ENCODE measurements at regions not wholly inside any gene's neighbourhood (a gene's known extent, or its start where the extent isn't known, plus 50 kb on each side); places are given as distances from the start of the nearest gene placed in this dataset.
A peak's percentile ranks its signal among the peaks of the same experiment; 100 is the strongest.

- DNase-seq, result peak in 1 of 3 donors; percentile 40
- H3K27ac ChIP-seq (ENCODE audit: low read depth in 1 of 2, low read length in 1 of 2), result no peak overlapping the region
- 43 to 66% methylated on average over 6 of the region's 6 CpGs for WGBS, 2 donors
Observed at GRCh38 chr10:78952686-78953085, 116.1 kb upstream of the ZMIZ1 start.

GRCh38 chr10:78953113-78953798 is 115.5 kb upstream of the ZMIZ1 start:
- no peaks in the 10 kb centered on the region for H3K36me3 ChIP-seq (ENCODE audit: control insufficient read depth in 4 of 4, insufficient read depth in 4 of 4, low read length in 4 of 4)
- peaks cover 0 to 35% (median 6%) of the 10 kb centered on the region in 5 donors for H3K4me1 ChIP-seq (ENCODE audit: control insufficient read depth in 5 of 5, insufficient read depth in 5 of 5, low read length in 5 of 5)
- WGBS, 2 donors, result 24 to 48% methylated on average over 11 of the region's 11 CpGs
- H3K9me3 ChIP-seq (ENCODE audit: control insufficient read depth in 4 of 4, insufficient read depth in 3 of 4, low read length in 3 of 4), result no peaks in the 10 kb centered on the region
- no peaks in the 10 kb centered on the region for H3K27me3 ChIP-seq (ENCODE audit: control insufficient read depth in 3 of 3, insufficient read depth in 3 of 3, low read length in 2 of 3)
- ATAC-seq (ENCODE audit: insufficient read depth, low FRiP score), result peak; percentile 40
- H3K9ac ChIP-seq (ENCODE audit: insufficient read depth in 1 of 2, low read length in 2 of 2), result no peak overlapping the region
- no peak for TF ChIP-seq CTCF (IDR thresholded peaks at IDR 0.05; ENCODE audit: control extremely low read depth, extremely low read depth)
- peak; percentile 83 to 94 (median 88) for DNase-seq
- no peak overlapping the region for H3K4me3 ChIP-seq
- peak overlapping the region in 1 of 2 donors; percentile 2 for H3K27ac ChIP-seq (ENCODE audit: low read depth in 1 of 2, low read length in 1 of 2)

More at GRCh38 chr10:78952686-78953085, 116.1 kb upstream of the ZMIZ1 start:
- peaks cover 0 to 35% (median 6%) of the 10 kb centered on the region in 5 donors for H3K4me1 ChIP-seq (ENCODE audit: control insufficient read depth in 5 of 5, insufficient read depth in 5 of 5, low read length in 5 of 5)
- no peak overlapping the region for H3K9ac ChIP-seq (ENCODE audit: insufficient read depth in 1 of 2, low read length in 2 of 2)
- no peaks in the 10 kb centered on the region for H3K9me3 ChIP-seq (ENCODE audit: control insufficient read depth in 4 of 4, insufficient read depth in 3 of 4, low read length in 3 of 4)
- H3K27me3 ChIP-seq (ENCODE audit: control insufficient read depth in 3 of 3, insufficient read depth in 3 of 3, low read length in 2 of 3), result no peaks in the 10 kb centered on the region
- H3K36me3 ChIP-seq (ENCODE audit: control insufficient read depth in 4 of 4, insufficient read depth in 4 of 4, low read length in 4 of 4), result no peaks in the 10 kb centered on the region
- H3K4me3 ChIP-seq, result no peak overlapping the region
- ATAC-seq (ENCODE audit: insufficient read depth, low FRiP score), result no peak
- TF ChIP-seq CTCF (IDR thresholded peaks at IDR 0.05; ENCODE audit: control extremely low read depth, extremely low read depth), result no peak

GRCh38 chr10:78953799-78954297 is 114.9 kb upstream of the ZMIZ1 start:
- no peak for TF ChIP-seq CTCF (IDR thresholded peaks at IDR 0.05; ENCODE audit: control extremely low read depth, extremely low read depth)
- Histone ChIP-seq H3K4me1 (ENCODE audit: control insufficient read depth in 5 of 5, insufficient read depth in 5 of 5, low read length in 5 of 5) (peaks cover 0 to 35% (median 6%) of the 10 kb centered on the region in 5 donors), H3K9me3 (ENCODE audit: control insufficient read depth in 4 of 4, insufficient read depth in 3 of 4, low read length in 3 of 4) (no peaks in the 10 kb centered on the region), H3K36me3 (ENCODE audit: control insufficient read depth in 4 of 4, insufficient read depth in 4 of 4, low read length in 4 of 4) (no peaks in the 10 kb centered on the region), H3K27me3 (ENCODE audit: control insufficient read depth in 3 of 3, insufficient read depth in 3 of 3, low read length in 2 of 3) (no peaks in the 10 kb centered on the region), H3K4me3 (no peak overlapping the region), H3K27ac (ENCODE audit: low read depth in 1 of 2, low read length in 1 of 2) (no peak overlapping the region), H3K9ac (ENCODE audit: insufficient read depth in 1 of 2, low read length in 2 of 2) (no peak overlapping the region)
- ATAC-seq (ENCODE audit: insufficient read depth, low FRiP score) (no peak), DNase-seq (no peak)
- 94 to 97% methylated on average over 7 of the region's 7 CpGs for WGBS, 2 donors

Measured in lung (tissue), 11 donors.